SK-N-SH (cell line): ENCODE measurements at regions not wholly inside any gene's neighbourhood (a gene's known extent, or its start where the extent isn't known, plus 50 kb on each side); places are given as distances from the start of the nearest gene placed in this dataset.

Experiments used
- CTCF ChIP-seq: fragments of 200-600 bp; sonication (generic); IDR thresholded peaks from 2 replicates; pipeline ENCODE4 v1.6.1; 2017; ENCODE audit warnings: antibody characterized with exemption, mild to moderate bottlenecking, moderate library complexity
- EZH2phosphoT487 ChIP-seq: fragments of 200-600 bp; sonication (generic); IDR thresholded peaks from 2 replicates; pipeline ENCODE4 v1.6.1; 2017; ENCODE audit warnings: low read depth, mixed run types, mild to moderate bottlenecking, antibody characterized with exemption, moderate library complexity, borderline replicate concordance
- MAX ChIP-seq: IDR thresholded peaks from 2 replicates; pipeline ENCODE4 v1.4.0; 2012; ENCODE audit warnings: low read depth
- NFIC ChIP-seq: IDR thresholded peaks from 2 replicates; pipeline ENCODE4 v1.4.0; 2012; ENCODE audit warnings: borderline replicate concordance
- POLR2AphosphoS5 ChIP-seq: IDR thresholded peaks from 2 replicates; pipeline ENCODE4 v1.6.1; 2012; ENCODE audit warnings: low read depth, low read length
- RAD21 ChIP-seq: IDR thresholded peaks from 2 replicates; pipeline ENCODE4 v1.6.1; 2012; ENCODE audit warnings: mild to moderate bottlenecking, low read length
- TAF1 ChIP-seq: IDR thresholded peaks from 2 replicates; pipeline ENCODE4 v1.6.1; 2012; ENCODE audit warnings: low read depth, mild to moderate bottlenecking, low read length, moderate library complexity, borderline replicate concordance
- TCF12 ChIP-seq: IDR thresholded peaks from 2 replicates; pipeline ENCODE4 v1.4.0; 2012
- TEAD4 ChIP-seq: IDR thresholded peaks from 2 replicates; pipeline ENCODE4 v1.4.0; 2012; ENCODE audit warnings: mild to moderate bottlenecking, borderline replicate concordance; ENCODE audit not compliant: insufficient read depth
- USF1 ChIP-seq: IDR thresholded peaks from 2 replicates; pipeline ENCODE4 v1.4.0; 2012; ENCODE audit warnings: low read depth, borderline replicate concordance

GRCh38 chr21:29228306-29228705 is 70.4 kb upstream of the BACH1 start:
- TF ChIP-seq EZH2phosphoT487 (no peak), TCF12 (no peak), RAD21 (no peak), MAX (no peak), CTCF (no peak), TAF1 (no peak), TEAD4 (no peak), POLR2AphosphoS5 (no peak), NFIC (no peak), USF1 (no peak)
